HepG2 (cell line): ENCODE measurements at regions not wholly inside any gene's neighbourhood (a gene's known extent, or its start where the extent isn't known, plus 50 kb on each side); places are given as distances from the start of the nearest gene placed in this dataset.
"Not testable (repeated sequence)": the region's sequence is repeated elsewhere in the genome, so short reads cannot be mapped to it uniquely, and the experiment has no call there.

Experiments used
- ATAC-seq: fragments of 200-7000 bp; cut with Tn5 transposase; 3 replicates; pipeline ENCODE4 v1.9.1; 2020; ENCODE audit warnings: mild to moderate bottlenecking, moderate library complexity
- BruUV-seq: library from RNA; stranded (reverse); fragments of 400-500 nt; replicated peaks from 2 replicates; lab custom pipeline; 2021; lab: Mats Ljungman, UMichigan
- CTCF ChIA-PET: fragments of 300-600 bp; formaldehyde crosslinking; extraction: SDS; loops from one replicate; lab custom pipeline; 2021; ENCODE audit warnings: low total read pairs, inconsistent platforms, low intra/inter-chr PET ratio; lab: Yijun Ruan, JAX
- POLR2A ChIA-PET: fragments of 350-600 bp; sonication (Branson Sonifier 250); formaldehyde crosslinking; loops from one replicate; lab custom pipeline; 2020; ENCODE audit warnings: antibody characterized with exemption, inconsistent platforms; lab: Yijun Ruan, JAX
- DNase-seq: peaks from one replicate; pipeline ENCODE4 v3.0.0-alpha.2; 2015; ENCODE audit warnings: low spot score
- FAIRE-seq: peaks from 3 replicates; lab custom pipeline; 2011; peaks lifted over from hg19 to GRCh38; lab: Jason Lieb, UNC
- H2AFZ ChIP-seq: one replicate; pipeline ENCODE4 v1.6.1; 2011; ENCODE audit warnings: low read length, inconsistent platforms
- H3K27ac ChIP-seq: fragments of 300-600 bp; 3 replicates; pipeline ENCODE4 v1.8.0; 2011; ENCODE audit warnings: mixed run types, mild to moderate bottlenecking, mixed read lengths, low read length, inconsistent platforms; ENCODE audit not compliant: insufficient read depth; ENCODE audit errors: extremely low read length
- H3K27me3 ChIP-seq, 2 experiments: fragments of 200-600 bp in 1 of 2; 2 replicates in 1 of 2; 3 replicates in 1 of 2; pipeline versions ENCODE4 v1.6.0 to v1.8.0; 2011; ENCODE audit warnings: low read length in 2 of 2, mild to moderate bottlenecking in 2 of 2, moderate library complexity in 2 of 2, inconsistent platforms in 1 of 2; ENCODE audit not compliant: insufficient read depth in 2 of 2, control insufficient read depth in 1 of 2
- H3K36me3 ChIP-seq, 2 experiments: fragments of 200-600 bp in 1 of 2; replicated peaks in 1 of 2; 2 replicates in 1 of 2; 3 replicates in 1 of 2; pipeline versions ENCODE4 v1.5.1 to v1.8.0; 2011; ENCODE audit warnings: low read length in 2 of 2, inconsistent platforms in 1 of 2; ENCODE audit not compliant: insufficient read depth in 2 of 2, control insufficient read depth in 1 of 2
- H3K4me1 ChIP-seq: 2 replicates; pipeline ENCODE4 v1.5.1; 2012; ENCODE audit warnings: low read length, inconsistent platforms; ENCODE audit not compliant: insufficient read depth
- H3K4me2 ChIP-seq: 2 replicates; pipeline ENCODE4 v1.6.0; 2011; ENCODE audit warnings: low read depth, low read length, inconsistent platforms
- H3K4me3 ChIP-seq, 3 experiments: fragments of 200-600 bp in 1 of 3; sonication (generic), shearing (Covaris generic) in 1 of 3; replicated peaks in 1 of 3; 2 replicates each; pipeline ENCODE4 v1.5.1; 2011 to 2016; ENCODE audit warnings: low read length in 3 of 3, inconsistent platforms in 2 of 3, low read depth in 2 of 3, mild to moderate bottlenecking in 2 of 3, control low read depth in 1 of 3, mixed read lengths in 1 of 3; ENCODE audit not compliant: insufficient read depth in 1 of 3
- H3K79me2 ChIP-seq: one replicate; pipeline ENCODE4 v1.6.1; 2011; ENCODE audit warnings: low read length, inconsistent platforms; ENCODE audit not compliant: insufficient read depth
- H3K9ac ChIP-seq: 2 replicates; pipeline ENCODE4 v1.6.0; 2011; ENCODE audit warnings: mild to moderate bottlenecking, low read depth, low read length, inconsistent platforms; ENCODE audit not compliant: insufficient read depth
- H3K9me3 ChIP-seq: 2 replicates; pipeline ENCODE4 v1.5.1; 2012; ENCODE audit warnings: mild to moderate bottlenecking, low read length
- H4K20me1 ChIP-seq: 2 replicates; pipeline ENCODE4 v1.6.0; 2011; ENCODE audit warnings: inconsistent platforms, mild to moderate bottlenecking, low read length, moderate library complexity; ENCODE audit not compliant: insufficient read depth
- RBFOX2 ChIP-seq: fragments of 200-400 bp; formaldehyde crosslinking; IDR thresholded peaks from 2 replicates; pipeline ENCODE4 v1.6.1; 2017; ENCODE audit warnings: low read depth, mild to moderate bottlenecking, low read length
- WGBS: methylation state at CpG from one replicate; pipeline ENCODE4 v1.1.6; 2017; ENCODE audit warnings: low lambda C conversion rate; 5-methylcytosine and 5-hydroxymethylcytosine counted together
- in situ Hi-C: cut with HindIII; loops from 2 replicates; pipeline ENCODE4 v1.10.0; 2017; ENCODE audit warnings: low pct_unique_long_range_greater_than_20kb; ENCODE audit not compliant: extremely low pct_ligation_motif_present
- intact Hi-C: fragments of 100-400 bp; cut with micrococcal nuclease; formaldehyde crosslinking; loops from one replicate; pipeline ENCODE4 v1.10.0; 2022; ENCODE audit not compliant: unreplicated experiment

DNA sequence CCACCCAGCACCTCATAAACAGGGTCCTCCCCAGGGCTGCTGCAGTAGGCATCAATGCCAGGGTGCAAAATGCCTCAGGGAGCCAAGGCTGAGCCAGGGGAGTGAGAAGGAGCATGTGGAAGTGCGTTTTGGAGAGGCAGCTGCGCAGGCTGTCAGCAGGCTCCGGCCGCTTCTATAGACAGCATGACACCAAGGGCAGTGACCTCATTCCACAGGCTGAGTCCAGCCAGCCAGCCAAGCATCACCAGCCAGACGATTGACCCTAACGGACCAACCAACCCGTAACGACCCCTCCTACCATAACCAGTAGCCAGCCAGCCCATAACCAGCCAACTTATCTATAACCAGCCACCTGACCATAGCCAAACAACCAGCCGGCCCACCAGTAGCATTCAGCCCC, 3959.8 kb upstream of the TPTE start:
- intact Hi-C loops, H2AFZ ChIP-seq, DNase-seq, CTCF ChIA-PET, H3K36me3 ChIP-seq, FAIRE-seq, H3K79me2 ChIP-seq, in situ Hi-C loops, H3K9me3 ChIP-seq, H3K4me2 ChIP-seq, POLR2A ChIA-PET, BruUV-seq, H3K9ac ChIP-seq, H3K27me3 ChIP-seq, H3K4me3 ChIP-seq, H4K20me1 ChIP-seq, H3K4me1 ChIP-seq, H3K27ac ChIP-seq: not testable (repeated sequence)
- ATAC-seq: peak; percentile 42
- no CpG with 5 or more reads among the region's 9 CpGs for WGBS

GRCh38 chr21:6564543-6565166, 3956.7 kb upstream of the TPTE start:
- H4K20me1 ChIP-seq, CTCF ChIA-PET, H3K79me2 ChIP-seq, intact Hi-C loops, H3K4me2 ChIP-seq, DNase-seq, BruUV-seq, H3K36me3 ChIP-seq, POLR2A ChIA-PET, H2AFZ ChIP-seq, in situ Hi-C loops, H3K9ac ChIP-seq, H3K9me3 ChIP-seq, H3K27ac ChIP-seq, H3K27me3 ChIP-seq, FAIRE-seq, H3K4me3 ChIP-seq, H3K4me1 ChIP-seq: not testable (repeated sequence)
- ATAC-seq: peak; percentile 10; the same call in 2 of the 3 replicates
- no CpG with 5 or more reads among the region's 44 CpGs for WGBS
- peak; percentile 56; the same call in 1 of the 2 replicates for TF ChIP-seq RBFOX2
